OCI-LY3 (cell line): ENCODE measurements at regions not wholly inside any gene's neighbourhood (a gene's known extent, or its start where the extent isn't known, plus 50 kb on each side); places are given as distances from the start of the nearest gene placed in this dataset.

ENCODE experiments used
- H2AFZ ChIP-seq: fragments of 200-600, 300-600 bp; shearing (Covaris generic); 2 replicates; pipeline ENCODE4 v1.6.0; 2014; ENCODE audit warnings: antibody characterized with exemption, low read depth, low read length
- H3K27ac ChIP-seq: fragments of 200-600, 300-600 bp; sonication (generic); 2 replicates; pipeline ENCODE4 v1.5.1; 2014; ENCODE audit warnings: mild to moderate bottlenecking, low read length, moderate library complexity, mixed read lengths
- H3K27me3 ChIP-seq: fragments of 200-600, 300-600 bp; sonication (generic); 2 replicates; pipeline ENCODE4 v1.6.1; 2014; ENCODE audit warnings: low read depth, low read length, mixed read lengths
- H3K36me3 ChIP-seq: fragments of 200-600, 300-600 bp; sonication (generic); replicated peaks from 2 replicates; pipeline ENCODE3; 2014; ENCODE audit warnings: low read depth, low read length, mixed read lengths
- H3K4me1 ChIP-seq: fragments of 300-600, 200-600 bp; sonication (generic); 2 replicates; pipeline ENCODE4 v1.6.1; 2014; ENCODE audit warnings: low read length, mixed read lengths
- H3K4me2 ChIP-seq: fragments of 200-600, 300-600 bp; sonication (generic); 2 replicates; pipeline ENCODE4 v1.6.1; 2014; ENCODE audit warnings: low read length, mixed read lengths
- H3K4me3 ChIP-seq: fragments of 300-600, 200-600 bp; sonication (generic); 2 replicates; pipeline ENCODE4 v1.5.1; 2014; ENCODE audit warnings: antibody characterized with exemption, mild to moderate bottlenecking, low read length, moderate library complexity
- H3K79me2 ChIP-seq: fragments of 300-600, 200-600 bp; shearing (Covaris generic); 2 replicates; pipeline ENCODE4 v1.6.1; 2014; ENCODE audit warnings: mild to moderate bottlenecking, low read length, mixed read lengths
- H3K9ac ChIP-seq: fragments of 300-600, 200-600 bp; shearing (Covaris generic); 2 replicates; pipeline ENCODE4 v1.6.0; 2014; ENCODE audit warnings: mild to moderate bottlenecking, low read length, moderate library complexity
- H3K9me3 ChIP-seq: fragments of 200-600, 300-600 bp; shearing (Covaris generic); 2 replicates; pipeline ENCODE4 v1.6.1; 2014; ENCODE audit warnings: low read length, mixed read lengths; ENCODE audit not compliant: insufficient read depth
- H4K20me1 ChIP-seq: fragments of 200-600, 300-600 bp; sonication (generic); 2 replicates; pipeline ENCODE4 v1.6.1; 2016; ENCODE audit warnings: low read length, mixed read lengths; ENCODE audit not compliant: insufficient read depth
- CTCF ChIP-seq: fragments of 200-600, 300-600 bp; sonication (generic); IDR thresholded peaks from 2 replicates; pipeline ENCODE4 v1.5.1; 2014; ENCODE audit warnings: antibody characterized with exemption, low read length, low read depth
- EZH2phosphoT487 ChIP-seq: fragments of 200-600 bp; shearing (Covaris generic); IDR thresholded peaks from 2 replicates; pipeline ENCODE4 v1.6.1; 2018; ENCODE audit warnings: antibody characterized with exemption, mixed run types, low read depth

DNA sequence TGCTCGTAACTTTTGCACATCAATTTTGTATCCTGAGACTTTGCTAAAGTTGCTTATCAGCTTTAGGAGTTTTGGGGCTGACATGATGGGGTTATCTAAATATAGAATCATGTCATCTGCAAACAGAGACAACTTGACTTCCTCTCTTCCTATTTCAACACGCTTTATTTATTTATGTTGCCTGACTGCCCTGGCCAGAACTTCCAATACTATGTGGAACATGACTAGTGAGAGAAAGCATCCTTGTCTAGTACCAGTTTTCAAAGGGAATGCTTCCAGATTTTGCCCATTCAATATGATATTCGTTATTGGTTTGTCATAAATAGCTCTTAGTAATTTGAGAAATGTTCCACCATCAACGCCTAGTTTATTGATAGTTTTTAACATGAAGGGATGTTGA, 65.4 kb upstream of the CDH12 start:
- Histone ChIP-seq H2AFZ (no peak overlapping the region), H4K20me1 (no peaks in the 10 kb centered on the region), H3K4me3 (no peak overlapping the region), H3K27ac (no peak overlapping the region), H3K4me2 (no peak overlapping the region), H3K27me3 (no peaks in the 10 kb centered on the region), H3K9me3 (no peaks in the 10 kb centered on the region), H3K36me3 (no peaks in the 10 kb centered on the region), H3K9ac (no peak overlapping the region), H3K79me2 (no peaks in the 10 kb centered on the region), H3K4me1 (no peaks in the 10 kb centered on the region)
- no peak for TF ChIP-seq CTCF
- TF ChIP-seq EZH2phosphoT487: no peak

DNA sequence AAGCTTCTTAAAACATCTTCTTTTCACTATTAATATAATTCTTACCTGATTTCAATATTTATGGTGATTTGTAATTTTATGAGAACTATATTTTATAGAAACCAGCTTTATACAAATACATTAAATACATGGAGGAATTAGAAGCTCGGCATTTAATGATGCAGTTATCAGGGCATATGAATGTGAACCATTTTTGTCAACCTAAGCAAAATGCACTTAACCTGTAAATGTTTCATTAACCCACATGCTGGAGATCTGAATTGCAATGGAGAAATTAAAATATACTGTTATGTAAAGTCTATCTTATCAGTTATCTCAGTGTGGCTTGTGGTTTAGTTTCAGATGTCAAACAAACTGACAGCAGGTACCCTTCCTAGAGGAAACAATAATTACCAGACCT, 63.2 kb upstream of the CDH12 start:
- no peak overlapping the region for H3K4me2 ChIP-seq
- H2AFZ ChIP-seq: no peak overlapping the region
- H3K9ac ChIP-seq: no peak overlapping the region
- no peaks in the 10 kb centered on the region for H3K36me3 ChIP-seq
- no peaks in the 10 kb centered on the region for H4K20me1 ChIP-seq
- no peaks in the 10 kb centered on the region for H3K27me3 ChIP-seq
- H3K4me3 ChIP-seq: no peak overlapping the region
- no peak for TF ChIP-seq CTCF
- no peak for TF ChIP-seq EZH2phosphoT487
- no peak overlapping the region for H3K27ac ChIP-seq
- no peaks in the 10 kb centered on the region for H3K4me1 ChIP-seq
- no peaks in the 10 kb centered on the region for H3K79me2 ChIP-seq
- H3K9me3 ChIP-seq: no peaks in the 10 kb centered on the region

DNA sequence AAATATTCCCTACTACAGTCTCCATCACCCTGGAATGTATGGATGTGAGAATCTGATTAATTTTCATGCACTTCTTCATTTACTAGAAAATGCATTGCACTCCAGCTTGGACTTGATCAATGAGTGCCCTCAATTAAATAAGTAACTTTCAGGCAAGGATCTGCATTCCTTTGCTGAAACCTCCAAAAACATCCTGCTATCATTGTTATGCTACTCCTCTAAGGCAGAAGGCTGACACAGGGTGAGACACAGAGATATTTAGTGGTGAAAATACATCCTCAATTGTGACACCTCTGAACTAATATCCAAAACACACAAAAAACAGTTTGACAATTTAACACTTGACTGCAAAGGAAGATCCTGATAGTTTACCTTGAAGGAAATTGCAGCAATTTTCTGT, 57.9 kb upstream of the CDH12 start:
- H3K36me3 ChIP-seq: no peaks in the 10 kb centered on the region
- no peaks in the 10 kb centered on the region for H3K9me3 ChIP-seq
- H3K4me3 ChIP-seq: no peak overlapping the region
- H3K27me3 ChIP-seq: no peaks in the 10 kb centered on the region
- H4K20me1 ChIP-seq: no peaks in the 10 kb centered on the region
- no peak overlapping the region for H2AFZ ChIP-seq
- no peaks in the 10 kb centered on the region for H3K4me1 ChIP-seq
- H3K4me2 ChIP-seq: no peak overlapping the region
- no peaks in the 10 kb centered on the region for H3K79me2 ChIP-seq
- TF ChIP-seq CTCF: no peak
- TF ChIP-seq EZH2phosphoT487: no peak
- H3K27ac ChIP-seq: no peak overlapping the region
- H3K9ac ChIP-seq: no peak overlapping the region

GRCh38 chr5:22910523-22910922, 57.4 kb upstream of the CDH12 start:
- TF ChIP-seq CTCF: no peak
- no peak for TF ChIP-seq EZH2phosphoT487
- no peaks in the 10 kb centered on the region for H3K4me1 ChIP-seq
- H2AFZ ChIP-seq: no peak overlapping the region
- no peaks in the 10 kb centered on the region for H3K27me3 ChIP-seq
- H3K9ac ChIP-seq: no peak overlapping the region
- no peaks in the 10 kb centered on the region for H3K9me3 ChIP-seq
- H3K4me3 ChIP-seq: no peak overlapping the region
- no peaks in the 10 kb centered on the region for H4K20me1 ChIP-seq
- H3K4me2 ChIP-seq: no peak overlapping the region
- H3K27ac ChIP-seq: no peak overlapping the region
- no peaks in the 10 kb centered on the region for H3K36me3 ChIP-seq
- H3K79me2 ChIP-seq: no peaks in the 10 kb centered on the region
